ENCODE measurements at regions not wholly inside any gene's neighbourhood (a gene's known extent, or its start where the extent isn't known, plus 50 kb on each side); places are given as distances from the start of the nearest gene placed in this dataset.

- Mint-ChIP-seq H3K36me3 (ENCODE audit: low read depth, unreplicated experiment) (no peaks in the 10 kb centered on the region), H3K4me3 (ENCODE audit: unreplicated experiment) (no peak overlapping the region), H3K9me3 (ENCODE audit: unreplicated experiment) (no peaks in the 10 kb centered on the region)
Measured at GRCh38 chr12:69067713-69068112, 134.7 kb upstream of the CPM start.

DNA sequence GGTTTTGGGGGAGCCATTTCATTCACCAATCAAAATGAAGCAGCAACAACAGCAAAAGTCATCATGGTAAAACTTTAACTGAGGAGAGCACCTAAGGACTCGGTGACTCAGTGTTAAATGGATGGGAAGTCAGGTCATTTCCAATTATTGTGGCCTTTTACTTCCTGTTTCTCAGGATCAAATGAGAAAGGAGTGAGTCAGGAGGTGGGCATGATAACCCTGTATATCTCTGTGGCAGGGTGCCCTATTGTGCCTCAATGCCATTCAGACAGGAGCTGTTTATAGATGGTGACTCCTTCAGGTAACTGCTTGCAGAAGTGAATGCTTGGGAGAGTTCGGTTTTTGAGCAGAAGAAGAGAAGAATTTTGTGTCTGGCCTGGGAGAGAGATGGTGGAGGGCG lies 135.5 kb upstream of the CPM start:
- Mint-ChIP-seq H3K4me1 (ENCODE audit: unreplicated experiment) (peaks cover 28% of the 10 kb centered on the region), H3K27me3 (ENCODE audit: unreplicated experiment) (peaks cover 2% of the 10 kb centered on the region), H3K27ac (ENCODE audit: unreplicated experiment) (no peak overlapping the region), H3K9me3 (ENCODE audit: unreplicated experiment) (no peaks in the 10 kb centered on the region), H3K4me3 (ENCODE audit: unreplicated experiment) (no peak overlapping the region), H3K36me3 (ENCODE audit: low read depth, unreplicated experiment) (no peaks in the 10 kb centered on the region)
- no peak for TF ChIP-seq CTCF (IDR thresholded peaks at IDR 0.05; ENCODE audit: unreplicated experiment)
- no peak for DNase-seq (ENCODE audit: low spot score)

More at GRCh38 chr12:69067713-69068112, 134.7 kb upstream of the CPM start:
- no peak overlapping the region for H3K27ac Mint-ChIP-seq (ENCODE audit: unreplicated experiment)
- no peak for TF ChIP-seq CTCF (IDR thresholded peaks at IDR 0.05; ENCODE audit: unreplicated experiment)
- peaks cover 28% of the 10 kb centered on the region for H3K4me1 Mint-ChIP-seq (ENCODE audit: unreplicated experiment)
- peaks cover 2% of the 10 kb centered on the region for H3K27me3 Mint-ChIP-seq (ENCODE audit: unreplicated experiment)
- no peak for DNase-seq (ENCODE audit: low spot score)

DNA sequence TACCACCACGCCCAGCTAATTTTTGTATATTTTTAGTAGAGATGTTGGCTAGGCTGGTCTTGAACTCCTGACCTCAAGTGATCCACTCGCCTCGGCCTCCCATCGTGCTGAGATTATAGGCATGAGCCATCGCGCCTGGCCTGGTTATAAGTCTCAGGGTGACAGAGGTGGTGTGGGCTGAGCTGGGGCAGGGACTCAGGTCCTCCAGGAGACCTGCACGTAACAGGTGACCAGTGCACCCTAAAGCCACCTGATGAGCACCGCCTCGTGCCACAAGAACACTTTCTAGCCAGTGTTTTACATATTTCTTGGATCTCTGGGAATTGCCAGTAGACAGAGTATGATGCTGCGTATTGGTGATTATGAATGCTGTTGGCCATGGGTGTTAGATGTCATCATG lies 136.5 kb upstream of the CPM start:
- H3K9me3 Mint-ChIP-seq (ENCODE audit: unreplicated experiment): no peaks in the 10 kb centered on the region
- peaks cover 28% of the 10 kb centered on the region for H3K4me1 Mint-ChIP-seq (ENCODE audit: unreplicated experiment)
- no peak for DNase-seq (ENCODE audit: low spot score)
- no peaks in the 10 kb centered on the region for H3K36me3 Mint-ChIP-seq (ENCODE audit: low read depth, unreplicated experiment)
- no peak overlapping the region for H3K27ac Mint-ChIP-seq (ENCODE audit: unreplicated experiment)
- H3K27me3 Mint-ChIP-seq (ENCODE audit: unreplicated experiment): peaks cover 2% of the 10 kb centered on the region
- TF ChIP-seq CTCF (IDR thresholded peaks at IDR 0.05; ENCODE audit: unreplicated experiment): no peak
- H3K4me3 Mint-ChIP-seq (ENCODE audit: unreplicated experiment): no peak overlapping the region

DNA sequence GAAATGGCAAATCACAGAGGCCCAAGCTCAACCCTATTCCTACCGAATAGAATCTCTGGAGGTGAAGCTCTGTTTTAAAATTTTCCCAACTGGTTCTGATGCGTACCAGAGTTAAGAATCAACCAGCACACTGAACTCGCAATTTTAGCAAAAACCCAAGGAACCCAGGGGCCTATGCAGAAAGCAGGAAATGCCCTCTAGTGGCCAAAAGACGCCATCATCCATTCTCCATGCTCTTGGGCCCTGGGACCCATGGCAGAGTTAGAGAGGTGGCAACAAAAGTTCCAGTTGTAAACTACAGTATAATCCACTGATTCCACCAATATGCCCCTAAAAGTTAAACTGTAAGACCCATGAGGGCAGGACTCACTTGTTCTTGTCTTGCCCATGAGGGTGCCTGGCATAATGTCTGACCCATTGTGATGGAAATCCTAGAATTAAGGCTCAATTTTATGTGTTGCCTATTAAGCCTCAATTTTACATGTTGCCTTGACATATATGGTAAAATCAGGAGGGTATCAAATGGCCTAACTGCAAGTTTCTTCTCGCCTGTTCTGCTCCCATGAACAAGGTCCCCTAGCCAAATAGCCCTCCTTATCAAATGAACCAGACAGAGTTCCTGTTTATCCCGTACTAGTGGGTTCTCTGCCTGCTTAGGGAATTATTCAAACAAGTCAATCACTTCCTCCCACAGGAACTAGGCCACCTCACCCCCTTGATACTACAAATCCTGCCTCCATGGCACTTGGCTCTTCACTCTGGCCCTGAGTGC lies 137.5 kb upstream of the CPM start:
- H3K4me3 Mint-ChIP-seq (ENCODE audit: unreplicated experiment): no peak overlapping the region
- DNase-seq (ENCODE audit: low spot score): peak; percentile 59
- no peaks in the 10 kb centered on the region for H3K9me3 Mint-ChIP-seq (ENCODE audit: unreplicated experiment)
- TF ChIP-seq CTCF (IDR thresholded peaks at IDR 0.05; ENCODE audit: unreplicated experiment): peak; percentile 87
- H3K36me3 Mint-ChIP-seq (ENCODE audit: low read depth, unreplicated experiment): no peaks in the 10 kb centered on the region
- H3K27ac Mint-ChIP-seq (ENCODE audit: unreplicated experiment): no peak overlapping the region
- H3K4me1 Mint-ChIP-seq (ENCODE audit: unreplicated experiment): peaks cover 29% of the 10 kb centered on the region
- H3K27me3 Mint-ChIP-seq (ENCODE audit: unreplicated experiment): peaks cover 2% of the 10 kb centered on the region

- Mint-ChIP-seq H3K36me3 (ENCODE audit: low read depth, unreplicated experiment) (no peaks in the 10 kb centered on the region), H3K27ac (ENCODE audit: unreplicated experiment) (no peak overlapping the region), H3K4me1 (ENCODE audit: unreplicated experiment) (peaks cover 32% of the 10 kb centered on the region), H3K9me3 (ENCODE audit: unreplicated experiment) (no peaks in the 10 kb centered on the region), H3K4me3 (ENCODE audit: unreplicated experiment) (no peak overlapping the region), H3K27me3 (ENCODE audit: unreplicated experiment) (peaks cover 2% of the 10 kb centered on the region)
- no peak for TF ChIP-seq CTCF (IDR thresholded peaks at IDR 0.05; ENCODE audit: unreplicated experiment)
- no peak for DNase-seq (ENCODE audit: low spot score)
Measured at GRCh38 chr12:69071091-69071370, 138.1 kb upstream of the CPM start.
